ENCODE measurements at regions not wholly inside any gene's neighbourhood (a gene's known extent, or its start where the extent isn't known, plus 50 kb on each side); places are given as distances from the start of the nearest gene placed in this dataset.

DNA sequence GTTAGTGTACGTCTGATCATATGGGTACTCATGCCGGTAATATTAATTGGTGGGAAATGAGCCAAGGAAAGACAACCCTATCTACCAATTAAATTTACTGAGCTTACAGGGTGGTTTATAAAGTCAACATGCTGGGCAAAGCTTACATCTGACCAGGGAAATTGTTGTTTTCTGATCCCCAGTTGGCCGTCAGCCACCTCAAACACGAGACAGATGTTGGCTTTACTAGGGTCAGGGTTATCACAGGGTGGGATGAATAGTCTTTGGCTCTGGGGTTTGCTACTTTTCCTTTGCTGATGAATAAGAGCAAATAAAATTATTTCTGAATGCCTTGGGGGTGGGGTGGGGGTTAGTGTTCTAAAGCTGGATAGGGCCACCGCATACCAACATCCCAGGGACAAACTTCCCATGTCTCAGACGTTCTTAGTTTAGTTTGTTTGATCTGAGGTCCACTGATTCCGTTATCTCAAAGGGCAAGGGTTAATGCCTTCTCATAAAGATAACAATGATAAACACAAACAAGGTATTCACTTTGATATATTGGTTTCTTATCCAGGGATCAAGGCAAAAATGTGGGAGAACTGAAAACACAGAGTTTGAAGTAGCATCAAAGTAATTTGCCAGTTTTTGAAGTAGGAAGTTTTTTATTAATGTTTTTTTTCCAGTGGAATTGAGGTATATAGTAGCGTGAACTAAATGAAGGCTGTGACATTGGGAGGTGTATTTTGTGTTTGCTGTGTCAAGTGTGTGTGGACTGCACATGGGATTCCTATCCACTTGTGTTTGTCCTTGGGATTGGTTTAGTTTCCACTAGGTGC, 109.1 kb upstream of the RPS23 start:
- DNase-seq = no peak
- H3K27ac ChIP-seq (ENCODE audit: low read length) = no peak overlapping the region; the same call in 1 of the 2 replicates
- TF ChIP-seq EZH2 (IDR thresholded peaks at IDR 0.05; ENCODE audit: borderline replicate concordance, low read depth, low read length, severe bottlenecking) = no peak
- TF ChIP-seq, protein P1, sequence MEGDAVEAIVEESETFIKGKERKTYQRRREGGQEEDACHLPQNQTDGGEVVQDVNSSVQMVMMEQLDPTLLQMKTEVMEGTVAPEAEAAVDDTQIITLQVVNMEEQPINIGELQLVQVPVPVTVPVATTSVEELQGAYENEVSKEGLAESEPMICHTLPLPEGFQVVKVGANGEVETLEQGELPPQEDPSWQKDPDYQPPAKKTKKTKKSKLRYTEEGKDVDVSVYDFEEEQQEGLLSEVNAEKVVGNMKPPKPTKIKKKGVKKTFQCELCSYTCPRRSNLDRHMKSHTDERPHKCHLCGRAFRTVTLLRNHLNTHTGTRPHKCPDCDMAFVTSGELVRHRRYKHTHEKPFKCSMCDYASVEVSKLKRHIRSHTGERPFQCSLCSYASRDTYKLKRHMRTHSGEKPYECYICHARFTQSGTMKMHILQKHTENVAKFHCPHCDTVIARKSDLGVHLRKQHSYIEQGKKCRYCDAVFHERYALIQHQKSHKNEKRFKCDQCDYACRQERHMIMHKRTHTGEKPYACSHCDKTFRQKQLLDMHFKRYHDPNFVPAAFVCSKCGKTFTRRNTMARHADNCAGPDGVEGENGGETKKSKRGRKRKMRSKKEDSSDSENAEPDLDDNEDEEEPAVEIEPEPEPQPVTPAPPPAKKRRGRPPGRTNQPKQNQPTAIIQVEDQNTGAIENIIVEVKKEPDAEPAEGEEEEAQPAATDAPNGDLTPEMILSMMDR (IDR thresholded peaks at IDR 0.05; ENCODE audit: borderline replicate concordance, extremely low read depth, low read length, poor library complexity, severe bottlenecking) = no peak
- H4K20me1 ChIP-seq (ENCODE audit: insufficient read depth, low read length) = no peaks in the 10 kb centered on the region
- peaks cover 17% of the 10 kb centered on the region for H3K36me3 ChIP-seq (ENCODE audit: insufficient read depth, low read length)
- H3K79me2 ChIP-seq (ENCODE audit: insufficient read depth, low read length) = no peaks in the 10 kb centered on the region
- no peak overlapping the region for H3K4me2 ChIP-seq (ENCODE audit: insufficient read depth, low read length)
- H3K4me1 ChIP-seq (ENCODE audit: insufficient read depth, low read length) = no peaks in the 10 kb centered on the region
- H3K4me3 ChIP-seq (ENCODE audit: low read depth in 1 of 2, low read length in 2 of 2) = no peak overlapping the region
- no peaks in the 10 kb centered on the region for H3K27me3 ChIP-seq (ENCODE audit: insufficient read depth, low read length, poor library complexity)
- H3K9me3 ChIP-seq (ENCODE audit: insufficient read depth, low read length, severe bottlenecking) = no peaks in the 10 kb centered on the region
- no peak for ATAC-seq (ENCODE audit: insufficient read depth, low read depth)
- H2AFZ ChIP-seq (ENCODE audit: low read depth, low read length) = no peak overlapping the region
- no peak overlapping the region for H3K9ac ChIP-seq (ENCODE audit: low read depth, low read length)

DNA sequence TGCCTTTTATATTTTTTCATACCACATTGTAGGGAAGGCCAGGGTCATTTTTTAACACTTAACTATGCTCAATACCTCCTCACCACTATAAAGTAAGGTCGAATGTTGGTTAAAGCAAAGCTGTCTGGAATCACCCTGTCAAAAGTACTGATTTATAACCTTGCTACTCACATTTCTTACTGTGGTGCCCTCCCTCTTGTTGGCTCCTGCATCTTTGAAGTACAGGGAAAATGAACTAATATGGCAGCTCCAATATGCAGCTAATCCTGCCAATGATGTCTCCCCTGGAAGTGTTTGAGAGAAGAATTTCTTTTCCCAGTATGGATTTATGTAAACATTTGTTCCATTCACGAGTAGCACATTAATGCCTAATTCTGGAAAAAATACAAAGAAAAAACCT, 108.4 kb upstream of the RPS23 start:
- TF ChIP-seq EZH2 (IDR thresholded peaks at IDR 0.05; ENCODE audit: borderline replicate concordance, low read depth, low read length, severe bottlenecking) = no peak
- TF ChIP-seq, protein P1 (IDR thresholded peaks at IDR 0.05; ENCODE audit: borderline replicate concordance, extremely low read depth, low read length, poor library complexity, severe bottlenecking) = no peak
- no peak overlapping the region for H3K4me3 ChIP-seq (ENCODE audit: low read depth in 1 of 2, low read length in 2 of 2)
- no peaks in the 10 kb centered on the region for H3K9me3 ChIP-seq (ENCODE audit: insufficient read depth, low read length, severe bottlenecking)
- H3K4me1 ChIP-seq (ENCODE audit: insufficient read depth, low read length) = no peaks in the 10 kb centered on the region
- no peak overlapping the region for H3K4me2 ChIP-seq (ENCODE audit: insufficient read depth, low read length)
- no peak overlapping the region for H3K27ac ChIP-seq (ENCODE audit: low read length)
- no peak overlapping the region for H3K9ac ChIP-seq (ENCODE audit: low read depth, low read length)
- peaks cover 17% of the 10 kb centered on the region for H3K36me3 ChIP-seq (ENCODE audit: insufficient read depth, low read length)
- H4K20me1 ChIP-seq (ENCODE audit: insufficient read depth, low read length) = no peaks in the 10 kb centered on the region
- no peaks in the 10 kb centered on the region for H3K27me3 ChIP-seq (ENCODE audit: insufficient read depth, low read length, poor library complexity)
- ATAC-seq (ENCODE audit: insufficient read depth, low read depth) = no peak
- no peaks in the 10 kb centered on the region for H3K79me2 ChIP-seq (ENCODE audit: insufficient read depth, low read length)
- no peak for DNase-seq
- H2AFZ ChIP-seq (ENCODE audit: low read depth, low read length) = no peak overlapping the region

DNA sequence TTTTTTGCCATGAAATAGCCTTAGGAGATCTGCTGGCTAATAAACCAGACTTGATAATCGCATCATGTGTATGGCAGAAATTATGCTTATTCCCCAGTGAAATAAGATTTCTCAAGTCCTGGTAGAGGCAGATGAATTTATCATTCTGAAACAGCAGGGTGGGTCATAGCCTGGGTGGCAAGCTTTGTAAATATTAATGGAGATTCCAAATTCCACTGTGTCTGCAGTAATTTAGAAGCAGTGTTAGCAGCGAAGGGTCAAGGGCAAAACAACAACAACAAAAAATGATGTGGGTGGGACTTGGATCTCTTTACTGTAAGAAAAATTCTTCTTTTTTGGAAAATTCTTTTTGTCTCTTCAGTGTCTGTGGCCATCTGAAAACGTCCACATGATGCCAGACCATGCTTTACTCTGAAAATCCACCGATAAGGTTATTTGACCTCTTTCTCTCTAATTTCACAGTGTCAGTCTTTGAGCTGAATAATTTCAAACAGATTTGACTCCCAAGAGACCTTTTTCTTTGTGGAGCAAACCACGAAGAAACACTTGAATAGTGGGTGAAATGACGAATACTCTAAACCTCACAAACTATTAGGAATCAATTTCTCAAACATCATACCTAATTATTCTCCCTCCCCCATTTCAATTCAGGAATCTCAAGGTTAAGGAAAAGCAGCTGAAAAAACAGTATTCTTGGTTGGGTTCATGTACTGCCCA, 106.0 kb upstream of the RPS23 start:
- no peak overlapping the region for H3K27ac ChIP-seq (ENCODE audit: low read length)
- TF ChIP-seq, protein P1 (IDR thresholded peaks at IDR 0.05; ENCODE audit: borderline replicate concordance, extremely low read depth, low read length, poor library complexity, severe bottlenecking) = no peak
- TF ChIP-seq EZH2 (IDR thresholded peaks at IDR 0.05; ENCODE audit: borderline replicate concordance, low read depth, low read length, severe bottlenecking) = no peak
- no peak overlapping the region for H3K9ac ChIP-seq (ENCODE audit: low read depth, low read length)
- no peak for DNase-seq
- peaks cover 2% of the 10 kb centered on the region for H3K9me3 ChIP-seq (ENCODE audit: insufficient read depth, low read length, severe bottlenecking)
- no peak overlapping the region for H3K4me2 ChIP-seq (ENCODE audit: insufficient read depth, low read length)
- H2AFZ ChIP-seq (ENCODE audit: low read depth, low read length) = no peak overlapping the region
- no peaks in the 10 kb centered on the region for H3K79me2 ChIP-seq (ENCODE audit: insufficient read depth, low read length)
- no peaks in the 10 kb centered on the region for H3K27me3 ChIP-seq (ENCODE audit: insufficient read depth, low read length, poor library complexity)
- H3K4me3 ChIP-seq (ENCODE audit: low read depth in 1 of 2, low read length in 2 of 2) = no peak overlapping the region
- H3K36me3 ChIP-seq (ENCODE audit: insufficient read depth, low read length) = peaks cover 23% of the 10 kb centered on the region
- no peaks in the 10 kb centered on the region for H4K20me1 ChIP-seq (ENCODE audit: insufficient read depth, low read length)
- no peak for ATAC-seq (ENCODE audit: insufficient read depth, low read depth)
- H3K4me1 ChIP-seq (ENCODE audit: insufficient read depth, low read length) = no peaks in the 10 kb centered on the region

All from DND-41 (cell line).